ENCODE measurements at regions not wholly inside any gene's neighbourhood (a gene's known extent, or its start where the extent isn't known, plus 50 kb on each side); places are given as distances from the start of the nearest gene placed in this dataset.

DNA sequence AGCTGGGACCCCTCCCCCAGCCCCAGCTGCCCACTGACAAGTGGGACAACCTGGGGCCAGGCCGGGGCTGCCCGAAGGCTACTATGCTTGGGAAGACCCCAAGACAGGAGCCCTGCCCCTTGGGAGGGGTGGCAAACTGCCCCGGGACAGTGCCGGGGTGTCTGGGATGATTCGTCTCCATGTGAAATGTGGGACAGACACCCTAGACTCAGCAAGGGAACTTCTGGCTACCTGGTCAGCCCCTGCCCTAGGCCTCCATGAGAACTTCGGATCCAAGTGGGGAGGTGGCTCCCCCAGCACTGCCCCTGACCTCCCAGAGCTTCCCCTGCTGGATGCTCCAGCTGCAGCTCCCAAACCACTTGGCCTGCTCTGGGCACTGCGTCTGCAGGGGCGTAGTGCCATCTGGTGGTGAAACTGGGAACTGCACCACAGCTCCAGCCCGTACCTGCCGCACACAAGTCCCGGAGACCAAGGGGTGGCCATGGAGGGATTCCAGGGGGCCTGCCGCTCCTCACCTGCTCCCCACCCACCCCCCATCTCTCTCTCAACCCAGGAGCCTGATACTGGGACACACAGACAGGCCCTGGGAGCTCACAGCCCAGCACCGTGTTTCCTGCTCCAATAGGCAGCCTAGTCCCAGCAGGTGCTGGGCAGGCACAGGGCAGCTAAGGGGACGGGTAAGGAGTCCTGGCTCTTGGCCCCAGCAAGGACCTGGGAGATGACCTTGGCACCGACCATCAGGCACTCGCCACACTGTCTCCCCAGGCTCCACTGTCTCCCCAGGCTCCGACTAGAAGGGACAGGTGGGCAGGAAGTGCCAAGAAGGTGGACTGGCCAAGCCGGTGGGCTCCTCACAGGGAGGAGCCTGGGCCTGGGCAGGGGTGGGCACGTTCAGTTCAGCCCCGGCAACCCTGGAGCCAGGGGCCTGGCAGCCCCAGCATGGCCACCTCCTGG is 194.1 kb downstream of the IGLL1 start:
- Histone ChIP-seq H3K9me3 (ENCODE audit: low read depth, low read length, poor library complexity, severe bottlenecking) (no peaks in the 10 kb centered on the region), H3K4me3 (ENCODE audit: low read depth, low read length, poor library complexity, severe bottlenecking) (no peak overlapping the region), H3K27ac (ENCODE audit: low read depth, low read length, poor library complexity, severe bottlenecking) (no peak overlapping the region), H3K36me3 (ENCODE audit: insufficient read depth, low read length, poor library complexity, severe bottlenecking) (no peaks in the 10 kb centered on the region), H3K27me3 (replicated peaks; ENCODE audit: insufficient read depth, low read depth, low read length, poor library complexity) (no peaks in the 10 kb centered on the region), H3K4me1 (ENCODE audit: insufficient read depth, low read length, poor library complexity, severe bottlenecking) (no peaks in the 10 kb centered on the region)
- TF ChIP-seq, protein P1, sequence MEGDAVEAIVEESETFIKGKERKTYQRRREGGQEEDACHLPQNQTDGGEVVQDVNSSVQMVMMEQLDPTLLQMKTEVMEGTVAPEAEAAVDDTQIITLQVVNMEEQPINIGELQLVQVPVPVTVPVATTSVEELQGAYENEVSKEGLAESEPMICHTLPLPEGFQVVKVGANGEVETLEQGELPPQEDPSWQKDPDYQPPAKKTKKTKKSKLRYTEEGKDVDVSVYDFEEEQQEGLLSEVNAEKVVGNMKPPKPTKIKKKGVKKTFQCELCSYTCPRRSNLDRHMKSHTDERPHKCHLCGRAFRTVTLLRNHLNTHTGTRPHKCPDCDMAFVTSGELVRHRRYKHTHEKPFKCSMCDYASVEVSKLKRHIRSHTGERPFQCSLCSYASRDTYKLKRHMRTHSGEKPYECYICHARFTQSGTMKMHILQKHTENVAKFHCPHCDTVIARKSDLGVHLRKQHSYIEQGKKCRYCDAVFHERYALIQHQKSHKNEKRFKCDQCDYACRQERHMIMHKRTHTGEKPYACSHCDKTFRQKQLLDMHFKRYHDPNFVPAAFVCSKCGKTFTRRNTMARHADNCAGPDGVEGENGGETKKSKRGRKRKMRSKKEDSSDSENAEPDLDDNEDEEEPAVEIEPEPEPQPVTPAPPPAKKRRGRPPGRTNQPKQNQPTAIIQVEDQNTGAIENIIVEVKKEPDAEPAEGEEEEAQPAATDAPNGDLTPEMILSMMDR (conservative IDR thresholded peaks at IDR 0.05; ENCODE audit: low read depth, low read length) = peak; percentile 97
- no peak for TF ChIP-seq EZH2 (IDR thresholded peaks at IDR 0.05; ENCODE audit: borderline replicate concordance, low read depth, low read length, poor library complexity, severe bottlenecking)
- no TSS peak for BruUV-seq (replicated peaks)
- ChIA-PET CTCF (interaction anchor here (0.5 to 1.3 kb wide), 16 partner anchors 8 to 923 kb away, joined by 3 to 11 read pairs (median 4); partner anchors contain the start of gene GNAZ), POLR2A (ENCODE audit: low non-redundant PET) (interaction anchor here (0.7 kb wide), 1 partner anchor 617 kb away, joined by 3 read pairs; no protein-coding TSS in a partner anchor)
- DNase-seq (ENCODE audit: low spot score) = peak; percentile 81
- intact Hi-C loops (cut with micrococcal nuclease; ENCODE audit: unreplicated experiment) = loop anchor here (5.0 kb wide), 3 partner anchors 69 to 429 kb away; no protein-coding TSS in a partner anchor

DNA sequence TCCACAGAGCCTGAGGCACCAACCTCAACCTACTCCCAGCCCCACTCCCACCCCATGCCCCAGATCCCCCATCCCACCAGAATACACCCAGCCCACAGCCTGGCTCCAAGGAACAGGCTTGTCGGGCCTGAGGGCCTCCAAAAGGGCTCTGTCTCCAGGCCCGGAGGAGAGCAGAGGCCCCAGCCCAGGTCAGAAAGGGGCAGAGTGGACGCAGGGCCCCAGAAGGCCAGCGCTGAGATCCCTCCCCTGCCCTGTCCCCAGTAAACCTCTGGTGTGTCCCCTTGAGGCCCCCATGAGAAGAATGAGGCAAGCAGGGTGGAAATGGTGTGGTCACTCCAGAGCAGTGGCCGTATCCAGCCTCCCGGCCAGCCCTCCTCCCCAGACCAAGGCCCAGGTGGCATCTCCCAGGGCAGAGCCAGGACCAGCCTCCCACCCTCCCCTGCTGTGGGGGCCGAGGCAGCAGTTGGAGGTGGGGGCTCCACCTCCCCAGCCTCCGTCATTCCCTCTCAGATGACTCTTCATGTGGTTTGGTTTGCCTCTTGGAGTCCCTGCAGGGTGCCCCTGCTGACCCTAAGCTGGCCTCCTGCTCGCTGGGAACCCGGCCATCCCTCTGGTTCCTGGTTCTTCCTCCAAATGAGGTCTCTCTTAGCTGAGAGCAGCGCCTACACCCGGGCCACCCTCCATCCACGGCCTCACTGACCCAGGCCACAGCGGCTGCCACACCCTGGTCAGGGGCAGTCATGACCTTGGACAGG is 195.0 kb downstream of the IGLL1 start:
- H3K4me3 ChIP-seq (ENCODE audit: low read depth, low read length, poor library complexity, severe bottlenecking) = no peak overlapping the region
- no peak overlapping the region for H3K27ac ChIP-seq (ENCODE audit: low read depth, low read length, poor library complexity, severe bottlenecking)
- no peaks in the 10 kb centered on the region for H3K4me1 ChIP-seq (ENCODE audit: insufficient read depth, low read length, poor library complexity, severe bottlenecking)
- H3K9me3 ChIP-seq (ENCODE audit: low read depth, low read length, poor library complexity, severe bottlenecking) = no peaks in the 10 kb centered on the region
- H3K36me3 ChIP-seq (ENCODE audit: insufficient read depth, low read length, poor library complexity, severe bottlenecking) = no peaks in the 10 kb centered on the region
- no peak for DNase-seq (ENCODE audit: low spot score)
- BruUV-seq (replicated peaks) = no TSS peak
- intact Hi-C loops (cut with micrococcal nuclease; ENCODE audit: unreplicated experiment) = loop anchor here (5.0 kb wide), 3 partner anchors 68 to 428 kb away; no protein-coding TSS in a partner anchor
- CTCF ChIA-PET = interaction anchor here (0.5 to 1.3 kb wide), 15 partner anchors 7 to 922 kb away, joined by 3 to 11 read pairs (median 4); partner anchors contain the start of gene GNAZ
- TF ChIP-seq, protein P1 (conservative IDR thresholded peaks at IDR 0.05; ENCODE audit: low read depth, low read length) = no peak
- POLR2A ChIA-PET (ENCODE audit: low non-redundant PET) = no interaction called here
- H3K27me3 ChIP-seq (replicated peaks; ENCODE audit: insufficient read depth, low read depth, low read length, poor library complexity) = no peaks in the 10 kb centered on the region

DNA sequence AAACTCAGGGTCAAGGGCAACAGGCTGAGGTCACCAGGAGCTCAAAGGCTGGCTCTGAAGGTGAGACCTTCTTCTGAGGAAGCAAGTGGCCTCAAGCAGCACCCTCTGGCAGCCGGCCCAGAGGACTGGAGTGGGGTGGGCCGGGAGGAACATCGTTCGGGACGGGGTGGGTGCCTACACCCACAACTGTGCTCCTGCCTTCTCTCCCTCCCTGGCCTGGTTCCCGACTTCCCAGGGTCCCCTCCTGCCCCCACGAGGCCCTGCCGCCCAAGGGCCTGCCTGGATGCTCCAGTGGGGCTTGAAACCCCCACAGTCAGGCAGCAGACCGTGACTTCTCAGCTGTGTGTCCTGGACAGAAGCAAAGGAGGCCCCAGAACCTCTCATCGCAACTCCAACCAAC is 195.7 kb downstream of the IGLL1 start:
- Histone ChIP-seq H3K9me3 (ENCODE audit: low read depth, low read length, poor library complexity, severe bottlenecking) (no peaks in the 10 kb centered on the region), H3K36me3 (ENCODE audit: insufficient read depth, low read length, poor library complexity, severe bottlenecking) (no peaks in the 10 kb centered on the region), H3K4me1 (ENCODE audit: insufficient read depth, low read length, poor library complexity, severe bottlenecking) (no peaks in the 10 kb centered on the region), H3K27ac (ENCODE audit: low read depth, low read length, poor library complexity, severe bottlenecking) (no peak overlapping the region), H3K4me3 (ENCODE audit: low read depth, low read length, poor library complexity, severe bottlenecking) (no peak overlapping the region), H3K27me3 (replicated peaks; ENCODE audit: insufficient read depth, low read depth, low read length, poor library complexity) (no peaks in the 10 kb centered on the region)
- no peak for TF ChIP-seq EZH2 (IDR thresholded peaks at IDR 0.05; ENCODE audit: borderline replicate concordance, low read depth, low read length, poor library complexity, severe bottlenecking)
- TF ChIP-seq, protein P1 (conservative IDR thresholded peaks at IDR 0.05; ENCODE audit: low read depth, low read length) = no peak
- no TSS peak for BruUV-seq (replicated peaks)
- POLR2A ChIA-PET (ENCODE audit: low non-redundant PET) = no interaction called here
- no peak for DNase-seq (ENCODE audit: low spot score)
- CTCF ChIA-PET = no interaction called here
- intact Hi-C loops (cut with micrococcal nuclease; ENCODE audit: unreplicated experiment) = no loop called here
